HG03108 (cell line): ENCODE measurements at regions not wholly inside any gene's neighbourhood (a gene's known extent, or its start where the extent isn't known, plus 50 kb on each side); places are given as distances from the start of the nearest gene placed in this dataset.

Source experiments
- ATAC-seq: cut with Tn5 transposase; IDR thresholded peaks from one replicate; pipeline ENCODE4 v1.9.1; 2021; ENCODE audit warnings: moderate library complexity; ENCODE audit not compliant: unreplicated experiment

DNA sequence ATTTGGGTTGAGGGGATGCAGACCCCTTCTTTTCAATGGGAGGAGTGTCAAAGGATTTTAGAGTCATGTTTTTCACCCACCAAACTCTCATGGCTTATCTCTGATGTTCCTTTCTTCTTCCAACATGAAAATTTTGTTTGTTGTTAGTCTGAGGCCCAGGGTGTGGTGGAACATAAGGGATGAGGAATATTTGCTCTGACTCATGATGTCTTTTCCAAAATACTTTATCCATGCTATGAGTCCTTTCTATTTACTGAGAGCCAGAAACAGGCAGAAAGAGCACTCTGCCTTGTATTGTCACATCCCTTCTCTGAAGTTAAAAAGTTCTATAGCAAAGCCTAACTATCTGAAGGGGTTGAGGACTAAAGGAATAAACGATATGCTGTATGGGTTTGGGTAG lies 61.6 kb upstream of the GYPA start:
- ATAC-seq, result no peak

- ATAC-seq, result no peak
Observed at GRCh38 chr4:144203155-144203554, 62.6 kb upstream of the GYPA start.

DNA sequence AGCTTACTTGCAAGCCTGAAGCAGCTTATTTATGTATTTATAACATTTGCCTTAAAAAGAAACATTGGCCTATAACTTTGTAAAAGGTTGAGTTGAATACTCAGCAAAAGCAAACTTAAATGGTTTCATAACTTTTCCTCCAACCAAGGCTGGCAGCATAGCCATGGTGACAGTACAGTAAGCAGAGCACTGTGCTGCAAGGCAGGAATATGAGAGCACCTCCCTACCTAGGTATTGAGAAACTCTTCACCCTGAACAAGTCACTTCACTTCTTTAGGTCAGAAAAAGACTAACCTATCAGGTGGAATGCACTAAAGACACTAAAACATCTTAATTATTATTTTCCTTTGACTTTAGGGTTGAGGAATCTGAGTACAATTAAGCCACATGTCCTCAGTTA lies 63.9 kb upstream of the GYPA start:
- no peak for ATAC-seq

DNA sequence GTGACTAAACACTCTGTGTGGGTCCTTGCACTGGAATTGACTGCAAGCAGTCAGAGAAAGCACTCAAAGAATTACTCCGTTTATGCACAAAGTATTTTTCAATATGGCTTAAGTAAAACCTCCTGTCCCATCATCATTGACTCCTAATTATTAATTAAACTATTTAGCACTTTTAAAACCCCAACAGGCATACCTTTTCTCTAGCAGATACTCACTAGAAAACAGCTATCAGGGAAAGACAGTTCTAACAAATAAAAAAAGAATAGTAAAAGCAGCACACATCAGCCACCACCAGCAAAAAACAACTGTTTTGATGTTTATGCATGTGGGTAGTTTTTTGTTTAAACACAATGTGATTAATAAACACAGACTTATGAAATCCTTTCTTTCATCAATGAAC lies 66.2 kb upstream of the GYPA start:
- no peak for ATAC-seq

- no peak for ATAC-seq
Observed at GRCh38 chr4:144208074-144208473, 67.6 kb upstream of the GYPA start.

DNA sequence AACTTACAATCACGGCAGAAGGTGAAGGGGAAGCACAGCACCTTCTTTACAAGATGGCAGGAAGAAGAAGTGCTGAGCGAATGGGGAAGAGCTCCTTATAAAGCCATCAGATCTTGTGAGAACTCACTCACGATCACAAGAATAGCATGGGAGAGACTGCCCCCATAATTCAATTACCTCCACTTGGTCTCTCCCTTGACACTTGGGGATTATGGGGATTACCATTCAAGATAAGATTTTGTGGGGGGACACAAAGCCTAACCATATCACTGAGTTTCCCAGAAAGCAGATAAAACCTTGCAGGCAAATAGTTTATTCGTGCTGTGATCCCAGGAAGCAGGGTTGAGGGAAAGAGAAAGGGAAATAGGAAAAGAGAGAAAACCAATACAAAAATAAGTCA lies 69.0 kb upstream of the GYPA start:
- no peak for ATAC-seq

DNA sequence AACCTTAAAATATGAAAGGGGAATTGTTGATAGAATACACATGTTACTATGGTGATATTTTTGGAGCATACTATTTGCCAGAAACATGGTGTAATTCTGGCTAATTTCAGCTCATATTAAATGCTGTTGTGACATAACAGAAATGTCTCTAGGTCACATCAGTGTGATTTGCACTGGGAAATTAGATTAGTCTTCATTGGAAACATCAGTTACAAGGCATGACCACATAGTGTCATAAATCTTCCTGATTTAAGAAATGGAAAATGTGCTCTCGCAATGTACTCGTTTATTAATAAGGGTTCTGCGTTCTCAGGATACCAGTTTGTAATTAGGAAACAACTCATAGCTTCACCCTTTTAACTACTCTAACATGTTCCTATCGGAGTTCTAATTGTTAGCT lies 72.9 kb upstream of the GYPA start:
- ATAC-seq, result no peak

DNA sequence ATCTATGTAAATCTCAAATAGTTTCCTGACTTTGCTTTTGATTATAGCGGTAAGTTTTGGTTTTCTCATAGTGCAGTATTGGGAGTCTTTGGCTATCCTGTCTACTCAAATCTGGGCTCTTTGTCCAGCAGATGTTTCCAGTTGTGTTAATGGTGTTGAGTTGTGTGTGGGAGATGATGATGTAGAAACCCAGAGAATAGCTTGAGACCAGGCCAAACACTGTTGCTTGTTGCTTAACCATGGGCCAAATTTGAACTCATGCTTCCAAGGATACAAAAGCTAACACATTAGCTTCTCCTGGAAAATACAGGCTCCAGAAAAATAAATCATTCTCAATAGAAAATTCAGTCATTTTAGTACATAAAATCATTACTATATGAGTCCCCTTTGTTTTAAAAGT lies 82.6 kb upstream of the GYPA start:
- ATAC-seq, result no peak

- no peak for ATAC-seq
Observed at GRCh38 chr4:144223661-144224060, 83.1 kb upstream of the GYPA start.

DNA sequence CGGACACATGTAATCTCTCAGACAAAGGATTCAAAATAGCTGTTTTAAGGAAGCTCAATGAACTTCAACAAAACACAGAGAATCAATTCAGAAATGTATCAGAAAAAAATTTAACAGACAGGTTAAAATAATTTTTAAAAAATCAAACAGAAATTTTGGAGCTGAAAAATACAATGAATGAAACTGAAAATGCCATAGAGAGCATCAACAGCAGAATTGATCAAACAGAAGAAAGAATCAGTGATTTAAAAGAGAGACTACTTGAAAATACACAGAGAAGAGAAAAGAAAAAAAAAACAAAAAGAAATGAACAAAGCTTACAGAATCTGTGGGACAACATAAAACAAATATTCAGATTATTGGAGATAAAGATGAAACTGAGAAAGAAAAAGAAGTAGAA lies 118.8 kb upstream of the GYPA start:
- ATAC-seq, result no peak

- no peak for ATAC-seq
Observed at GRCh38 chr4:144267084-144267483, 126.6 kb upstream of the GYPA start.

DNA sequence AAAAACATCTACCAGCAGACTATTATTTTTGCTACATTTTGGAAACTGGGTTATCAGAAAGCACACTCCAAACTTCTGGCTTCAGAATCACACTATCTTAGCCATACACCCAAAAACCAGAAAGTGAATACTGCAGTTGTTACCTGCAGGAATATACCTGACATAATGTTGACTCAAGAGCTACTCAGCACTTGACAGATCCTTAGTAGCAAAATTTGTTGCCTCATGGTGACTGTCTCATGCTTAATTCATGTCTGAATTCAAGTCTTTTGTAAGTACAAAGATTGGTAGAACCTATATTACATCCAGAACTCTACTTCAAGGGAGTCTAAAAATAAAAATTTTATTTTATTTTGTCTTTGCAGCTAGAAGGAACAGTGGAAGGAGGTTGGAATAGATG lies 140.2 kb upstream of the GYPA start:
- no peak for ATAC-seq

DNA sequence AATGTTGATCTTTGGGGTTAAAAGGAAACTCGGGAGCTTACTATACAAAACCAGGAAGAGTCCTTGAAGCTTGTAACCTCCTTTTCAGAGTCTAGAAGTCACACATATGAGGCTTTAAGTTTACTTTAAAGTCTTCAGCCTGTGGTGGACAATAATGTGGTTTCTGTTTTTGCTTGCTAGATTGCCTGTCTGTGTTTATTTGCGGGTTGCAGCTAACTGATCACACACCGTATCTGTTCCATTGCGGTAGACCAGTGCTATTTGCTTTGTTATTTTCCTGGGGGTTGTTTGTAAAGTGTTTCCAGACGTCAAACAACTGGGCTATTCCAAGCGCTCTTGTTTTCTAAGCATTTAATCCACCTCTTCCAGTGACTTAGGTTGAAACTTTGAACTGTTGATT lies 143.0 kb upstream of the GYPA start:
- ATAC-seq, result no peak

- ATAC-seq, result no peak
Observed at GRCh38 chr4:144284026-144284425, 143.5 kb upstream of the GYPA start.

- ATAC-seq, result peak; percentile 88
Observed at GRCh38 chr4:144288011-144288903, 147.7 kb upstream of the GYPA start.

DNA sequence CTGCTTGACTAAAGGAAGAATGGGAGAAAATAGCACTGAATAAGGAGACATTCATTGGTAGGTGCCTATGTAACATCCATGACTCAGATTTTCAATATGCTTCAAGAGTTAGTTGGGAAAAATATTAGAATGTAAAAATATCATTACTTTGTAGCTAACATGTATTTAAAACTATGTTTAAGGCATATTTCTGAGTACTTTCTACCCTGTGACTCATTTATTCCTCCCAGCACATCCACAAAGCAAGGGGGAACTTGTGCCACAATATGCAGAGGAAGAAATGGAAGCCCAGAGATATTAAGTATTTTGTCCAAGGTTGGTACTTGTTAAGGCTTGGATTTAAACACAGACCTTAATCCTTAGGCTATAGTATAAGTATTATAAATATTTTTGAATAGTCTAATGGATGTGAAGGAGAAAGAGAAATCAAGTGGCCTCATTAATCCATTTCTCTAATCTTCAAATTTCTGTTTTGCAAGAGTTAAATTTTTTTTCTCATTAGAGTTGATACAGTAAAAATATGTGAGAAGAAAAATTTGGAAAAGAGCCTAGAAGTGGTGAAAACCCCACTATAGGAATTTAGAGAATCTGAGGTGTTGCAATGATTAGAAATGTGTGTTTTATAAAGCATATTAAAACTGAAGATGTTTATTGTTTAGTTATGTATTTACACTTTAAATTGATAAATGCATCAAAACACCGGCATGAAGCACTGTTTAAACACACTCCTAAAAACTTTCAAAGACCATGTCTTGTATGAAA lies 149.3 kb upstream of the GYPA start:
- no peak for ATAC-seq

DNA sequence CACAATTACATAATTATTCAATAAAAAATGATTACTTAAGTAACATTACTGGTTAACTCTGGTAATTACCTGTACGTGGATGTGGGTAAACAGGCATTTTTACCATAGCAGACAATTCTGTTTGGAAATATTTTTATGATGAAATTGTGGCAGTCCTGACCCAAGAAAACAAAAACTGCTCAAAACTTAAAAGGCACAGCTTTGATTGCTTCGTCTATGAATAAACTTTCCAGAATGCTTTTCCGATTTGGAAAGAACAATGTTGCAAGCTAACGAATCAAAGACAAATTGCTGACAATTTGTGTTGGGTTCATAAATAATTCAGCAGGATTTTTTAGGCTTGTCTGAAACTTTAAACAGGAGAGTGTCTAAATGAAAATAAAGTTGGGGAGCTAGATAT lies 150.6 kb upstream of the GYPA start:
- no peak for ATAC-seq

DNA sequence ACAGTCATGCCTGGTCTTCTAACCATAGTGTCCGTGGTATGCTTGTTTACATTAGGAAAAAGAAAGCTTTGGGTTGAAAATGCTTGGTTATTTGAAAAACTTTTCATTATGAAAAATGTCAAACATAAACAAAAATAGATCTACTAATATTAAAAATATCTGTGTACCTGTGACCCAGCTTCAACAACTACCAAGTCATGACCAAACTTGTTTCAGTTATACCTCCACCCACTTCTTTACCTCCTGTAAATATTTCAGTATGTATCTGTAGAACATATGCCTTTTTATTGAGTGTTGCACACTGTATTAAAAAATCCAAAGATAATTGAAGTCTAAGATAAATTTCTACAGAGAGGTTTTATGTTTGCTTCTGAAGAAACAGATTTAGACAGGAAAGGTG lies 153.7 kb upstream of the GYPA start:
- no peak for ATAC-seq

DNA sequence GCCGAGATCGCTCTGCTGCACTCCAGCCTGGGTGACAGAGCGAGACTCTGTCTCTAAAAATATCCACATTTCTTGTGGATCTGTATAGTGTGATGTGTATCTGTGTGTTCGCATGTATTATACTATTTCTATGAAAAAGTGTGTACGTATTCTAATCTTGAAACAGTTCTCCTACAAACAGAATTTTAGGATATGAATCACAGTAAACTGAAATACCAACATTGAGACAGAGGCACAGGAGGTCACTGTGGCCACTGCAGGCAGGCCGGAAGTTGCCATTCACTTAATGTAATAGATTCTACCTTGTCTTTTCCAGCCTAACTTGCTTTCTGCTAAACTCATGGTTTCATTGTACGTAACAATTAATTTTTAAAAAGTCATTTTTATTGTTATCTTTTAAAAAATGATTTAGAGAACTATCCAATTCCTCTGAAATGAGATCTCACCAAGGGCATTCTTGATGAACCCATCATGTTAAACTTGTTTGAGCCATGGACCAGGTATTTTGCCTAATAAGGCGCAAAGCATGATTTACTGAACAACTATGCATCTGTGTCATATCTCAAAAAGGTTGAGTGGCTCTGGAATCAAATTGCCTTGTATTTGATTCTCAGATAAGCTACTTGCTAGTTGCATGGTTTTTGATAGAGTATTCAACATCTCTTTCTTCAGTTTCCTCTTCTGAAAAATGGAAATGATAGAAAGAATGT lies 154.9 kb upstream of the GYPA start:
- no peak for ATAC-seq

GRCh38 chr4:144296941-144297340 lies 156.4 kb upstream of the GYPA start:
- ATAC-seq, result no peak

- ATAC-seq, result no peak
Observed at GRCh38 chr4:144298519-144298918, 158.0 kb upstream of the GYPA start.

DNA sequence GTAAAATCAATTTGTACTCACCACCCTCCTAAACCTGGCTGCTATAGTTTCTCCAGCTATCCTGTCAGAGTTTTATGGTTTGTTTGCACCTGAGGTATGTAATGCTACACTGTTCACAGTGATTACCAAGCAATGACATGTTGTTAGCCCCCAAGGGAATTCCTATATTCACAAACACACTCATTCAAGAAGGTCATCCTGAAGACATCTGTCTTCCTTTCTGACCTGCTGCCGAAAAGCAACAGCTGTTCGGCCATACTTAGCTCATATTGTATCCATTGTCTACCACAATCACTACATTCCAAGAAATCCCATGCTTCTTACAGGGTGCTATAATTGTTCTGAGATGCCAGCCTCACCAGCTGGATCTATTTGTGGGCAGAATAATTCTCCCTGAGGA lies 160.1 kb upstream of the GYPA start:
- no peak for ATAC-seq
